ENCODE measurements at regions not wholly inside any gene's neighbourhood (a gene's known extent, or its start where the extent isn't known, plus 50 kb on each side); places are given as distances from the start of the nearest gene placed in this dataset.
A peak's percentile ranks its signal among the peaks of the same experiment; 100 is the strongest.

DNA sequence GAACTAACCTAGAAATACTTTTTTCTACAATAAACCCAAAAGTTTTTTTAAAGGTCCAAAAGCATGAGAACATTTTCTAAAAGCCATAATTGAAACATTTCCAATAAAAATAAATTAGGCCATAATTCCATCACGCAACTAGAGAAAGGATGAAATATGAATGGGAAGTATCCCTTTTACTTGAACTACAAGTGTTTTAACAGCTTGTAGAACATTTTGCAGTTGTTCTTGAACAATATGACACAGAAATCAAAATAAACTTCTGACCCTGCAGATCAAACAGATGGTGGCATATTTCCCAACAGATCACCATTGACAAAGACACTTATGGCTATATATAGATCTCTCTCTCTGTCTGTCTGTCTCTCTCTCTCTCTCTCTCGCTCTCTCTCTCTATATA lies 624.4 kb downstream of the PSAT1 start:
- TF ChIP-seq, protein P1, sequence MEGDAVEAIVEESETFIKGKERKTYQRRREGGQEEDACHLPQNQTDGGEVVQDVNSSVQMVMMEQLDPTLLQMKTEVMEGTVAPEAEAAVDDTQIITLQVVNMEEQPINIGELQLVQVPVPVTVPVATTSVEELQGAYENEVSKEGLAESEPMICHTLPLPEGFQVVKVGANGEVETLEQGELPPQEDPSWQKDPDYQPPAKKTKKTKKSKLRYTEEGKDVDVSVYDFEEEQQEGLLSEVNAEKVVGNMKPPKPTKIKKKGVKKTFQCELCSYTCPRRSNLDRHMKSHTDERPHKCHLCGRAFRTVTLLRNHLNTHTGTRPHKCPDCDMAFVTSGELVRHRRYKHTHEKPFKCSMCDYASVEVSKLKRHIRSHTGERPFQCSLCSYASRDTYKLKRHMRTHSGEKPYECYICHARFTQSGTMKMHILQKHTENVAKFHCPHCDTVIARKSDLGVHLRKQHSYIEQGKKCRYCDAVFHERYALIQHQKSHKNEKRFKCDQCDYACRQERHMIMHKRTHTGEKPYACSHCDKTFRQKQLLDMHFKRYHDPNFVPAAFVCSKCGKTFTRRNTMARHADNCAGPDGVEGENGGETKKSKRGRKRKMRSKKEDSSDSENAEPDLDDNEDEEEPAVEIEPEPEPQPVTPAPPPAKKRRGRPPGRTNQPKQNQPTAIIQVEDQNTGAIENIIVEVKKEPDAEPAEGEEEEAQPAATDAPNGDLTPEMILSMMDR (conservative IDR thresholded peaks at IDR 0.05; ENCODE audit: low read depth, low read length) = no peak
- H3K4me3 ChIP-seq (ENCODE audit: low read depth, low read length) = no peak overlapping the region
- no peak for DNase-seq (ENCODE audit: low read depth)

DNA sequence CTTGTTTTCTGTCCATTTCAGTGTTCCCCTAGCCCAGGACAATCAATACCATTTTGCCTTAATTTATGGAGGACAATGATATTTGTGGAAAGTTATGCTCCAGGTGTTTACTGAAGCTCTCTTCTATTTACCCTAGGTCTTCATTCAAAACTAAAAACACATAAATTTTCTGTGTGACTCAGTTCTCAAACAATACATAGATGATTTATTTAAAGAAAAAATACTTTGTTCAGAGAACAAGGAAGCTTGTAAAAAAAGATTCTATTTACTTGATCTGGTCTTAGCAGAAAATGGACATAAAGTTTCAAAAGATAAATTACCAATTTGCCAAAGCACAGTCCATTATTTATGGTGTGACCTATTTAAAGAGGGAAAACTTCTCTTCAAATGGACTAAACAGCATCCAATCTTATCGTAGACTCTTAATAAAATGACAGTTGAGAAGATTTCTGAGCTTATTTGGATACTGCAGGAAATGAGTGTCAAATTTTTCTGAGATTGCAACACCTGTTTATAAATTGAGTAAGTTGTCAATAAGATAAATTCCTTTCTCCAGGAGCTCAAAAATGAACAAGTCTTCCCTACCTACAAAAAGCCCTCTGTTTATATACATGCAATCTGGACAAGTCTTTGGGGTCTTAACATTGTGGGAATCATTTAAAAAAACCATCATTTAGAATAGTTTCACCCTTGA lies 627.2 kb downstream of the PSAT1 start:
- TF ChIP-seq, protein P1 (conservative IDR thresholded peaks at IDR 0.05; ENCODE audit: low read depth, low read length) = no peak
- DNase-seq (ENCODE audit: low read depth) = no peak

DNA sequence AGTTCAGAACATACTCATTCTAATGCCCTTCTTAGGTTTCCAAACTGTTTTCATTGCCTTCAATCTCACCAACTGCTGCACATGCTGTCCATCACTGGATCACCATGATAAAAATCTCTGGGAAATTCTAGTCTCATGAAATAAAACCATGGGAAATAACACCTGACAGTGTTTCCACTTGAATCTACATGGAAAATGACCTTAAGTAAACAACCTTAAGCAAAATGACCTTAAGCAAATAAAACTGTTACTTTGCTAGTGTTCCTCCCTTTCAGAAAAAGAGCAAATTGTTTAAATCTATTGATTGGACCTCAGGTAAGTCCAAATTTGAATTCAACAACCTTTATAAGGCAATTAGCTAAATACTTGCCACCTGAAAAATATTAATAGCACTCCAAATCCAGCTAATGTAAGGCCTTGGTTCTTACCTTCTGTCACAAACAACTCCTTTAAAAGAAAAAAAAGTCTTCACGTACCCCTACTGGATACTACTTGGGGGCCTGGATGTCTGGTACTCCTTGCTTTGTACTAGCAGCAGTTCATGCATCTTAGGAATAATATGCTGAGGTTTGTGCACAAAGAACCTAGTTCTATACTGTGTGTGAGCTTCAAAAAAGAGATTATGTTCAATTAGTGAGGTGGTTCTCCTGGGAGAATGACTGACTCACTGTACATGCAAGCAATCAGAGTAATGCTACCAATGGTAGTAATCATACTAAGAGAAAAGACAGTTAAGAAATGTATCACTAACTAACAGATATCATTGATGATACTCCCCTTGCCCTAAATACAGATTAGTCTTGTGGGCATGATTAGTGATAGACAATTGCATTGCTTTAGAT lies 630.4 kb downstream of the PSAT1 start:
- TF ChIP-seq, protein P1 (conservative IDR thresholded peaks at IDR 0.05; ENCODE audit: low read depth, low read length) = no peak
- DNase-seq (ENCODE audit: low read depth) = no peak
- no peak overlapping the region for H3K4me3 ChIP-seq (ENCODE audit: low read depth, low read length)

More for the DNA sequence above, 627.2 kb downstream of the PSAT1 start:
- H3K4me3 ChIP-seq (ENCODE audit: low read depth, low read length) = no peak overlapping the region

DNA sequence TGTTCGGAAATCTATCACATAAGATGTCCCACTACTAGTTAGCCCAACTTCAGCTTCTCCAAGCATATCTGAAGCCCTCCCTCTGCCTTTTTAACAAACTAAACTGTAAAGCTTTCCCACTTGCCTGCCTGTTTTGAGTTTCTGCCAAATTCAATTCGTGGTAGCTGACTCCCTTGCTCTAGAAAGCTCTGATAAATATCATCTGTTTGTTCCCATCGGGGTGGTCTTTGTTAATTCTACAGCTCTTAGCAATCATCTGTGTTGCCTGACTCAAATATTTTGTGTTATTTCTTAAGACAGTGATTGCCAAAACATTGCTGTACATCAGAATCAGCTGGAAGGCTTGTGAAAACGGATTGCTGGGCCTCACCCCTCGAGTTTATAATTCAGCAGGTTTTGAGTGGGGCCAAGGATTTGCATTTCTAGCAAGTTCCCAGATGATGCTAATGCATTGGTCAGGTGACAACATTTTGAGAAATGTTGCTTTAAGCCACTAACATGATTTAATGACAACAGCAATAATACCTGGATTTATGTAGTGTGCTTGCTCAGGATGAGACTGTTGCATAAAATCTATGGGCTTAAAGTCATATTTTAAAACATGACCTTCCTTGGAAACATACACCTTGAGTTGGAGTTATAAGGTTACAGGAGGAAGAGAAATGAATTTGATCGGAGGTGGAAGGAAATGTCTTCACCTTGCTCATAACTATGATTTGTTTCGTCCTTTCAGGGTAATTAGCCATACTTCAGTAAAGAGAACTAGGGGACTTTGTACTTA lies 631.9 kb downstream of the PSAT1 start:
- no peak for DNase-seq (ENCODE audit: low read depth)
- no peak overlapping the region for H3K4me3 ChIP-seq (ENCODE audit: low read depth, low read length)
- TF ChIP-seq, protein P1 (conservative IDR thresholded peaks at IDR 0.05; ENCODE audit: low read depth, low read length) = no peak

DNA sequence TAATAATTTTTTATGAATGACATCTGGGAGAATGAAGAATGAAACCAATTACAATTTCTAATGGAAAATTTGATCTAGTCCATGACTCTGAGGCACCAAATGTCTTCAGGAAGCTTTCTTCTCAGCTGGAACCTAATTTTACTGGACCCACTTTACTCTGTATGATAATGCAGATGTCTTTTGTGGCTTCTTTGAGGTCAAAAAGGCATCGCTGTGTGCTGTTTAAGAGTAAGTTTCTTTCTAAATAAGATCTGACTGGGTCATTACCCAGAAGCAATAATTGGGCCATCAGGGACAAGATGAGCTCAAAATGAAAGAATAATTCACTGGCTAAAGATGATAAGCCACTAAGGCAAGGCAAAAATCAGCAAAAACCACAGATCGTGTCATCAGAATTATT lies 633.4 kb downstream of the PSAT1 start:
- H3K4me3 ChIP-seq (ENCODE audit: low read depth, low read length) = no peak overlapping the region
- DNase-seq (ENCODE audit: low read depth) = no peak
- TF ChIP-seq, protein P1 (conservative IDR thresholded peaks at IDR 0.05; ENCODE audit: low read depth, low read length) = no peak

DNA sequence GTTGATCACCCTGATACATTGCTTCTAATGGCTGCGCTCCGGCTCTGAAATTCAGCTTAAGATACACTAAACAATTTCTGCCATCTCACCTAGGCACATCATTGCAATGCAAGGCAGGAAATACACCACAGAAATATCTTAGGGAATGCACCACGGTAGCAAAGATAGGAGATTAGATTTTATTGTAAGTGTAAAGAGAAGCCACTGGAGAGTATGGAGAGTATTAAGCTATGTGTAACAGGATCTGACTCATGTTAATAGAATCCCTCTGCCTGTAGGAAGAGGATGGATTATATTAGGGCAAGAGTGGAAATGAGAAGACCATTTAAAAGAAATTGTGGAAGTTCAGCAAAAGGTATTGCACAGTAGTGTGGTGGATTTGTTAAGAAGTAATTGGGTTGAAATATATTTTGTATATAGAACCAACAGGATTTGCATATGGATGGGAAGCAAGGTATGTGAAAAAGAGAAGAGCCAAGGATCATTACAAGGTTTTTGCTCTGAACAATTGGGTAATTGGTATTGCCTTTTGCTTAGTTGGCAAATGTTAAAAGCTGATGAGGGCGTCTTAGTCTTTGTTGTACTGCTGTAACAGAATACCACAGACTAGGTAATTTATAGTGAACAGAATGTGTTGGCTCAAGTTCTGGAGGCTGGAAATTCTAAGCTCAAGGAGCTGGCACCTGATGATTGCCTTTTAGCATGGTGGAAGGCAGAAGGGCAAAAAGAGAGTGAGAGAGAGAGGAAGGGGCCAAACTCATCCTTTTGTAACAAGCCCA lies 636.1 kb downstream of the PSAT1 start:
- DNase-seq (ENCODE audit: low read depth) = peak; percentile 13
- no peak overlapping the region for H3K4me3 ChIP-seq (ENCODE audit: low read depth, low read length)
- TF ChIP-seq, protein P1 (conservative IDR thresholded peaks at IDR 0.05; ENCODE audit: low read depth, low read length) = no peak
